ENCODE measurements at regions not wholly inside any gene's neighbourhood (a gene's known extent, or its start where the extent isn't known, plus 50 kb on each side); places are given as distances from the start of the nearest gene placed in this dataset.

DNA sequence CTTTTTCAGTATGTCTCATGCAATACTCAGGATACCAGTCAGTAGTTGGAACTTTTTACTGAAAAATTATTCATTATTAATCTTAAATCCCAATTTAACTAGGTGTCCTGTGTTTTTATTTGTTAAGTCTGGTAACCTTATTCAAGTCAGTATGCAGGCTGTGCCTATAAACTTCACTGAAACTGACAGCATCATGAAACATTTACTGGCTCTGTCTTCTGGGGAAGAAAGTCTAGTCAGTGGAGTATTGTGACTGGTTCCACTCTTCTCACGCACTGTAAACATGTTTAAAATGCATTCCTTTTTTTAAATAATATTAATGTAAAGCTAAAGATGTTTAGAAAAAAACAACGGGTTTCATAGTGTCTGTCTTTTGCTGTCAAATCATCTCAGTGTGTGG lies 739.7 kb downstream of the LTN1 start:
- H3K4me3 ChIP-seq (ENCODE audit: low read depth in 1 of 3, low read length in 3 of 3): no peak overlapping the region
- no peaks in the 10 kb centered on the region for H3K36me3 ChIP-seq (ENCODE audit: control insufficient read depth in 3 of 3, insufficient read depth in 2 of 3, low read depth in 1 of 3, low read length in 3 of 3)
- no peaks in the 10 kb centered on the region for H3K27me3 ChIP-seq (ENCODE audit: control insufficient read depth in 3 of 3, insufficient read depth in 3 of 3, low read length in 3 of 3)
- H3K4me1 ChIP-seq (ENCODE audit: control insufficient read depth in 3 of 3, insufficient read depth in 2 of 3, low read depth in 1 of 3, low read length in 2 of 3): peaks cover 0 to 15% (median 0%) of the 10 kb centered on the region in 3 donors
- H3K9me3 ChIP-seq (ENCODE audit: control insufficient read depth in 2 of 2, insufficient read depth in 1 of 2, low read depth in 1 of 2, low read length in 1 of 2): no peaks in the 10 kb centered on the region
- 75 to 94% (median 86%) methylated on average over 2 of the region's 2 CpGs for WGBS, 3 donors
- DNase-seq: no peak
- no peak overlapping the region for H3K27ac ChIP-seq (ENCODE audit: low read depth in 1 of 3, low read length in 2 of 3)
- FAIRE-seq: no peak

DNA sequence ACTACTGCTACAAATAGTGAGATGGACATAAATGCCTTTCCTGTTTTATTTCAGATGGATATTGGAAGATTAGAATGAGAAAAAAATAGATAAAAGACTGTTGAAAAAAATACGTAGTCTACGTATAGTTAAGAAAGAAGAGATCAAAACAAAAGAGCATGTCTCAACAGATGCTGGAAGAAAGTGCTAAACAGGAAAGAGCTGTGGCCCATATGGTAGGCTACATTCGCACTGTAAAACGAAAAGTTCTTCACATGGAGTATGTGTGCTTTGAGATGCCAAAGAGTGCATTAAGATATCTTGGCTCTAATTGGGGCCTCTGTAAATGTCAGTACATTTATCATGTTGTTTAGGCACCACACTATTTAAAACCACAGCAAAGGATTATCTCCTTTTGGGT lies 741.7 kb downstream of the LTN1 start:
- H3K27me3 ChIP-seq (ENCODE audit: control insufficient read depth in 3 of 3, insufficient read depth in 3 of 3, low read length in 3 of 3): no peaks in the 10 kb centered on the region
- 80 to 94% (median 90%) methylated on average over 4 of the region's 4 CpGs for WGBS, 3 donors
- no peaks in the 10 kb centered on the region for H3K36me3 ChIP-seq (ENCODE audit: control insufficient read depth in 3 of 3, insufficient read depth in 2 of 3, low read depth in 1 of 3, low read length in 3 of 3)
- H3K4me1 ChIP-seq (ENCODE audit: control insufficient read depth in 3 of 3, insufficient read depth in 2 of 3, low read depth in 1 of 3, low read length in 2 of 3): peaks cover 0 to 8% (median 0%) of the 10 kb centered on the region in 3 donors
- FAIRE-seq: no peak
- DNase-seq: no peak
- no peak overlapping the region for H3K27ac ChIP-seq (ENCODE audit: low read depth in 1 of 3, low read length in 2 of 3)
- no peaks in the 10 kb centered on the region for H3K9me3 ChIP-seq (ENCODE audit: control insufficient read depth in 2 of 2, insufficient read depth in 1 of 2, low read depth in 1 of 2, low read length in 1 of 2)
- H3K4me3 ChIP-seq (ENCODE audit: low read depth in 1 of 3, low read length in 3 of 3): no peak overlapping the region

GRCh38 chr21:28247454-28248020 lies 745.1 kb downstream of the LTN1 start:
- WGBS, 3 donors: 71 to 81% (median 81%) methylated on average over 4 of the region's 4 CpGs
- H3K27ac ChIP-seq (ENCODE audit: low read depth in 1 of 3, low read length in 2 of 3): no peak overlapping the region
- H3K36me3 ChIP-seq (ENCODE audit: control insufficient read depth in 3 of 3, insufficient read depth in 2 of 3, low read depth in 1 of 3, low read length in 3 of 3): no peaks in the 10 kb centered on the region
- FAIRE-seq: no peak
- no peaks in the 10 kb centered on the region for H3K9me3 ChIP-seq (ENCODE audit: control insufficient read depth in 2 of 2, insufficient read depth in 1 of 2, low read depth in 1 of 2, low read length in 1 of 2)
- peak in 1 of 2 donors; percentile 61 for DNase-seq
- H3K4me1 ChIP-seq (ENCODE audit: control insufficient read depth in 3 of 3, insufficient read depth in 2 of 3, low read depth in 1 of 3, low read length in 2 of 3): peaks cover 0 to 5% (median 0%) of the 10 kb centered on the region in 3 donors
- no peaks in the 10 kb centered on the region for H3K27me3 ChIP-seq (ENCODE audit: control insufficient read depth in 3 of 3, insufficient read depth in 3 of 3, low read length in 3 of 3)
- H3K4me3 ChIP-seq (ENCODE audit: low read depth in 1 of 3, low read length in 3 of 3): no peak overlapping the region

- FAIRE-seq: no peak
Observed at GRCh38 chr21:28240586-28240985, 752.1 kb downstream of the LTN1 start.

DNA sequence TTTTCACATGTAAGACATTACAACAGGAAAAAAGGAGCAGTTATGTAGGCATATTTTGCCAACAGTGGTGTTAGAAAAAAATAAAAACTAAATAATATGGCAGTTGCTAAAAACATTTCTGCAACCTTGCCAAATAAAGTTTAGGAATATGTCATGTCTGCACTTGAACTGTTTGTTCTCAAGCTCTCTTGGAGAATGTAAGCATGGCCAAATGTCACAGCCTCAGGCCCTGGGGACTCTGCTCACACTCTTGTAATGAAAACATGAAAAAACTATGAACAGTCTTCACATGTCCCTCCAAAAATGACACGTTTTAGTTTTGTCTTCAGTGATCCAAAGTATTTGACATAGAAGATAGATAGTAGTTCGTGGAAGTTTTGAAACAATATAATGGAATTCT lies 753.3 kb downstream of the LTN1 start:
- H3K9me3 ChIP-seq (ENCODE audit: control insufficient read depth in 2 of 2, insufficient read depth in 1 of 2, low read depth in 1 of 2, low read length in 1 of 2): no peaks in the 10 kb centered on the region
- H3K4me3 ChIP-seq (ENCODE audit: low read depth in 1 of 3, low read length in 3 of 3): no peak overlapping the region
- H3K27ac ChIP-seq (ENCODE audit: low read depth in 1 of 3, low read length in 2 of 3): no peak overlapping the region
- no peaks in the 10 kb centered on the region for H3K27me3 ChIP-seq (ENCODE audit: control insufficient read depth in 3 of 3, insufficient read depth in 3 of 3, low read length in 3 of 3)
- 60 to 71% (median 61%) methylated on average over 2 of the region's 2 CpGs for WGBS, 3 donors
- DNase-seq (no peak), FAIRE-seq (no peak)
- H3K36me3 ChIP-seq (ENCODE audit: control insufficient read depth in 3 of 3, insufficient read depth in 2 of 3, low read depth in 1 of 3, low read length in 3 of 3): no peaks in the 10 kb centered on the region
- H3K4me1 ChIP-seq (ENCODE audit: control insufficient read depth in 3 of 3, insufficient read depth in 2 of 3, low read depth in 1 of 3, low read length in 2 of 3): peaks cover 0 to 5% (median 0%) of the 10 kb centered on the region in 3 donors

More at GRCh38 chr21:28240586-28240985, 752.1 kb downstream of the LTN1 start:
- Histone ChIP-seq H3K4me3 (ENCODE audit: low read depth in 1 of 3, low read length in 3 of 3) (no peak overlapping the region), H3K4me1 (ENCODE audit: control insufficient read depth in 3 of 3, insufficient read depth in 2 of 3, low read depth in 1 of 3, low read length in 2 of 3) (peaks cover 0 to 5% (median 0%) of the 10 kb centered on the region in 3 donors), H3K36me3 (ENCODE audit: control insufficient read depth in 3 of 3, insufficient read depth in 2 of 3, low read depth in 1 of 3, low read length in 3 of 3) (no peaks in the 10 kb centered on the region), H3K9me3 (ENCODE audit: control insufficient read depth in 2 of 2, insufficient read depth in 1 of 2, low read depth in 1 of 2, low read length in 1 of 2) (no peaks in the 10 kb centered on the region), H3K27ac (ENCODE audit: low read depth in 1 of 3, low read length in 2 of 3) (no peak overlapping the region), H3K27me3 (ENCODE audit: control insufficient read depth in 3 of 3, insufficient read depth in 3 of 3, low read length in 3 of 3) (no peaks in the 10 kb centered on the region)
- WGBS, 3 donors: 53 to 58% (median 56%) methylated on average over 2 of the region's 2 CpGs
- no peak for DNase-seq

DNA sequence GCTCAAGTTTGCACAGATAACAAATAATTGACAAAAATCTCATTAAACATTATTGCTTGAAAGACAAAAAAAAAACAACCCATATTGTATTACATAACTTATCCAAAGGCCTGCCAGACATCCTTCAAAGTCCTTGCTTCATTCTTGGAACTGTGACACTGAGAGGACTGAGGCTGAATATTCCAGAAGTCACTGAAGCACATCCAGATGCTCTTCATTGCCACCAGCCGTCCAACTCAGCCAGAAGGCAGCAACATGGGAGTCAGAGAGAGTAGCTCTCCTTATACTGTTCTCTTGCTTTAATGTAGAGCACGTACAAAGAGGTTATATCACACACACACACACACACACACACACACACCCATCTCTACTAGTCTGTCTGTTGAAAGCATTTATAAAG lies 755.0 kb downstream of the LTN1 start:
- DNase-seq (no peak), FAIRE-seq (no peak)
- Histone ChIP-seq H3K4me3 (ENCODE audit: low read depth in 1 of 3, low read length in 3 of 3) (no peak overlapping the region), H3K9me3 (ENCODE audit: control insufficient read depth in 2 of 2, insufficient read depth in 1 of 2, low read depth in 1 of 2, low read length in 1 of 2) (no peaks in the 10 kb centered on the region), H3K4me1 (ENCODE audit: control insufficient read depth in 3 of 3, insufficient read depth in 2 of 3, low read depth in 1 of 3, low read length in 2 of 3) (no peaks in the 10 kb centered on the region), H3K36me3 (ENCODE audit: control insufficient read depth in 3 of 3, insufficient read depth in 2 of 3, low read depth in 1 of 3, low read length in 3 of 3) (no peaks in the 10 kb centered on the region), H3K27ac (ENCODE audit: low read depth in 1 of 3, low read length in 2 of 3) (no peak overlapping the region), H3K27me3 (ENCODE audit: control insufficient read depth in 3 of 3, insufficient read depth in 3 of 3, low read length in 3 of 3) (no peaks in the 10 kb centered on the region)
- 64 to 92% (median 77%) methylated on average over 2 of the region's 2 CpGs for WGBS, 3 donors

GRCh38 chr21:28235169-28235895 lies 757.3 kb downstream of the LTN1 start:
- DNase-seq (no peak), FAIRE-seq (no peak)
- no peak overlapping the region for H3K27ac ChIP-seq (ENCODE audit: low read depth in 1 of 3, low read length in 2 of 3)
- H3K4me3 ChIP-seq (ENCODE audit: low read depth in 1 of 3, low read length in 3 of 3): no peak overlapping the region
- no peaks in the 10 kb centered on the region for H3K4me1 ChIP-seq (ENCODE audit: control insufficient read depth in 3 of 3, insufficient read depth in 2 of 3, low read depth in 1 of 3, low read length in 2 of 3)
- no peaks in the 10 kb centered on the region for H3K9me3 ChIP-seq (ENCODE audit: control insufficient read depth in 2 of 2, insufficient read depth in 1 of 2, low read depth in 1 of 2, low read length in 1 of 2)
- 61 to 85% (median 66%) methylated on average over 3 of the region's 3 CpGs for WGBS, 3 donors
- no peaks in the 10 kb centered on the region for H3K27me3 ChIP-seq (ENCODE audit: control insufficient read depth in 3 of 3, insufficient read depth in 3 of 3, low read length in 3 of 3)
- no peaks in the 10 kb centered on the region for H3K36me3 ChIP-seq (ENCODE audit: control insufficient read depth in 3 of 3, insufficient read depth in 2 of 3, low read depth in 1 of 3, low read length in 3 of 3)

GRCh38 chr21:28234326-28234725 lies 758.4 kb downstream of the LTN1 start:
- no peak for DNase-seq
- H3K9me3 ChIP-seq (ENCODE audit: control insufficient read depth in 2 of 2, insufficient read depth in 1 of 2, low read depth in 1 of 2, low read length in 1 of 2): no peaks in the 10 kb centered on the region
- H3K27ac ChIP-seq (ENCODE audit: low read depth in 1 of 3, low read length in 2 of 3): no peak overlapping the region
- H3K4me1 ChIP-seq (ENCODE audit: control insufficient read depth in 3 of 3, insufficient read depth in 2 of 3, low read depth in 1 of 3, low read length in 2 of 3): no peaks in the 10 kb centered on the region
- no peaks in the 10 kb centered on the region for H3K36me3 ChIP-seq (ENCODE audit: control insufficient read depth in 3 of 3, insufficient read depth in 2 of 3, low read depth in 1 of 3, low read length in 3 of 3)
- H3K4me3 ChIP-seq (ENCODE audit: low read depth in 1 of 3, low read length in 3 of 3): no peak overlapping the region
- 82 to 90% (median 83%) methylated on average over 5 of the region's 5 CpGs for WGBS, 3 donors
- no peaks in the 10 kb centered on the region for H3K27me3 ChIP-seq (ENCODE audit: control insufficient read depth in 3 of 3, insufficient read depth in 3 of 3, low read length in 3 of 3)
- FAIRE-seq: no peak
